Putamen (tissue), 1 donor: ENCODE measurements at regions not wholly inside any gene's neighbourhood (a gene's known extent, or its start where the extent isn't known, plus 50 kb on each side); places are given as distances from the start of the nearest gene placed in this dataset.
"Not testable (repeated sequence)": the region's sequence is repeated elsewhere in the genome, so short reads cannot be mapped to it uniquely, and the experiment has no call there.

Experiments used
- DNase-seq: peaks from one replicate; pipeline ENCODE4 v3.0.0-alpha.2; 2016; ENCODE audit warnings: low spot score

- no peak for DNase-seq
Measured at GRCh38 chr11:109480251-109480650, 58.3 kb downstream of the C11orf87 start.

- no peak for DNase-seq
Measured at GRCh38 chr11:109486129-109486528, 64.1 kb downstream of the C11orf87 start.

GRCh38 chr11:109490953-109491635 lies 69.1 kb downstream of the C11orf87 start:
- DNase-seq = no peak

- DNase-seq = no peak
Measured at GRCh38 chr11:109506115-109506514, 84.1 kb downstream of the C11orf87 start.

- no peak for DNase-seq
Measured at GRCh38 chr11:109507331-109507730, 85.3 kb downstream of the C11orf87 start.

GRCh38 chr11:109507836-109508561 lies 86.0 kb downstream of the C11orf87 start:
- no peak for DNase-seq

- DNase-seq = no peak
Measured at GRCh38 chr11:109508943-109509342, 87.0 kb downstream of the C11orf87 start.

GRCh38 chr11:109510316-109510715 lies 88.3 kb downstream of the C11orf87 start:
- no peak for DNase-seq

- no peak for DNase-seq
Measured at GRCh38 chr11:109511598-109511997, 89.6 kb downstream of the C11orf87 start.

- DNase-seq = no peak
Measured at GRCh38 chr11:109512249-109512648, 90.3 kb downstream of the C11orf87 start.

GRCh38 chr11:109512680-109513079 lies 90.7 kb downstream of the C11orf87 start:
- DNase-seq = no peak

- no peak for DNase-seq
Measured at GRCh38 chr11:109514313-109515018, 92.5 kb downstream of the C11orf87 start.

- no peak for DNase-seq
Measured at GRCh38 chr11:109519253-109519652, 97.3 kb downstream of the C11orf87 start.

- DNase-seq = no peak
Measured at GRCh38 chr11:109521571-109522086, 99.6 kb downstream of the C11orf87 start.

GRCh38 chr11:109522116-109522755 lies 100.2 kb downstream of the C11orf87 start:
- no peak for DNase-seq

- DNase-seq = not testable (repeated sequence)
Measured at GRCh38 chr11:109525636-109526035, 103.6 kb downstream of the C11orf87 start.

- DNase-seq = no peak
Measured at GRCh38 chr11:109526061-109526460, 104.1 kb downstream of the C11orf87 start.

- no peak for DNase-seq
Measured at GRCh38 chr11:109526931-109527330, 104.9 kb downstream of the C11orf87 start.

- DNase-seq = no peak
Measured at GRCh38 chr11:109527496-109527895, 105.5 kb downstream of the C11orf87 start.

GRCh38 chr11:109547356-109548027 lies 125.5 kb downstream of the C11orf87 start:
- no peak for DNase-seq

- DNase-seq = no peak
Measured at GRCh38 chr11:109552376-109552775, 130.4 kb downstream of the C11orf87 start.

- DNase-seq = peak; percentile 16
Measured at GRCh38 chr11:109553284-109553683, 131.3 kb downstream of the C11orf87 start.
